HG02642 (cell line): ENCODE measurements at regions not wholly inside any gene's neighbourhood (a gene's known extent, or its start where the extent isn't known, plus 50 kb on each side); places are given as distances from the start of the nearest gene placed in this dataset.

ENCODE experiments used
- ATAC-seq: cut with Tn5 transposase; IDR thresholded peaks from one replicate; pipeline ENCODE4 v1.9.1; 2021; ENCODE audit warnings: mild to moderate bottlenecking; ENCODE audit not compliant: unreplicated experiment, poor library complexity

- no peak for ATAC-seq
Measured at GRCh38 chr11:104476898-104477297, 313.0 kb upstream of the PDGFD start.

GRCh38 chr11:104476454-104476853 lies 312.5 kb upstream of the PDGFD start:
- no peak for ATAC-seq

- no peak for ATAC-seq
Measured at GRCh38 chr11:104467404-104467803, 303.5 kb upstream of the PDGFD start.

- no peak for ATAC-seq
Measured at GRCh38 chr11:104465321-104465720, 301.4 kb upstream of the PDGFD start.

- no peak for ATAC-seq
Measured at GRCh38 chr11:104464691-104465090, 300.7 kb upstream of the PDGFD start.

- no peak for ATAC-seq
Measured at GRCh38 chr11:104462341-104462740, 298.4 kb upstream of the PDGFD start.

- ATAC-seq = no peak
Measured at GRCh38 chr11:104451197-104451893, 287.4 kb upstream of the PDGFD start.

- no peak for ATAC-seq
Measured at GRCh38 chr11:104443387-104443786, 279.4 kb upstream of the PDGFD start.

GRCh38 chr11:104442321-104442720 lies 278.4 kb upstream of the PDGFD start:
- no peak for ATAC-seq

- no peak for ATAC-seq
Measured at GRCh38 chr11:104435494-104435893, 271.5 kb upstream of the PDGFD start.

- no peak for ATAC-seq
Measured at GRCh38 chr11:104433751-104434150, 269.8 kb upstream of the PDGFD start.

- ATAC-seq = no peak
Measured at GRCh38 chr11:104432981-104433380, 269.0 kb upstream of the PDGFD start.

GRCh38 chr11:104432526-104432925 lies 268.6 kb upstream of the PDGFD start:
- ATAC-seq = no peak

GRCh38 chr11:104422324-104422944 lies 258.5 kb upstream of the PDGFD start:
- ATAC-seq = no peak

- no peak for ATAC-seq
Measured at GRCh38 chr11:104410336-104410735, 246.4 kb upstream of the PDGFD start.

GRCh38 chr11:104408630-104409029 lies 244.7 kb upstream of the PDGFD start:
- no peak for ATAC-seq

GRCh38 chr11:104405277-104405676 lies 241.3 kb upstream of the PDGFD start:
- ATAC-seq = no peak

GRCh38 chr11:104404231-104405175 lies 240.6 kb upstream of the PDGFD start:
- no peak for ATAC-seq

GRCh38 chr11:104402812-104403521 lies 239.0 kb upstream of the PDGFD start:
- ATAC-seq = no peak

- no peak for ATAC-seq
Measured at GRCh38 chr11:104394508-104394907, 230.6 kb upstream of the PDGFD start.
